WTC11 (cell line): ENCODE measurements at regions not wholly inside any gene's neighbourhood (a gene's known extent, or its start where the extent isn't known, plus 50 kb on each side); places are given as distances from the start of the nearest gene placed in this dataset.

Experiments used
- ATF1 ChIP-seq: sonication (generic); formaldehyde crosslinking; IDR thresholded peaks from 2 replicates; pipeline ENCODE4 v1.8.1; 2023; ENCODE audit warnings: mild to moderate bottlenecking, moderate library complexity, missing genetic modification reagents
- E2F1 ChIP-seq: sonication (generic); formaldehyde crosslinking; IDR thresholded peaks from 2 replicates; pipeline ENCODE4 v1.8.0; 2022; ENCODE audit warnings: mild to moderate bottlenecking, missing genetic modification reagents
- RELA ChIP-seq: sonication (generic); formaldehyde crosslinking; IDR thresholded peaks from 2 replicates; pipeline ENCODE4 v1.8.1; 2022; ENCODE audit warnings: missing genetic modification reagents, mild to moderate bottlenecking, borderline replicate concordance
- SMAD3 ChIP-seq: sonication (generic); formaldehyde crosslinking; IDR thresholded peaks from 2 replicates; pipeline ENCODE4 v1.8.0; 2022; ENCODE audit warnings: missing genetic modification reagents, mild to moderate bottlenecking, borderline replicate concordance
- USF2 ChIP-seq: sonication (generic); formaldehyde crosslinking; IDR thresholded peaks from 2 replicates; pipeline ENCODE4 v1.8.1; 2023; ENCODE audit warnings: mild to moderate bottlenecking, missing genetic modification reagents, moderate library complexity
- ZNF263 ChIP-seq: sonication (generic); formaldehyde crosslinking; IDR thresholded peaks from 2 replicates; pipeline ENCODE4 v1.8.1; 2022; ENCODE audit warnings: low read depth, mild to moderate bottlenecking, moderate library complexity, missing genetic modification reagents
- ZNF281 ChIP-seq: sonication (generic); formaldehyde crosslinking; IDR thresholded peaks from 2 replicates; pipeline ENCODE4 v1.8.0; 2023; ENCODE audit warnings: mild to moderate bottlenecking, missing genetic modification reagents
- TF ChIP-seq, protein P1 (sequence below): fragments of 200-600 bp; IDR thresholded peaks from 2 replicates; pipeline ENCODE4 v1.8.0; 2022; ENCODE audit warnings: antibody characterized with exemption
- TF ChIP-seq, protein P2 (sequence below): sonication (generic); formaldehyde crosslinking; IDR thresholded peaks from 2 replicates; pipeline ENCODE4 v1.8.0; 2023; ENCODE audit warnings: missing genetic modification reagents
- TF ChIP-seq, protein P3 (sequence below): sonication (generic); formaldehyde crosslinking; IDR thresholded peaks from 2 replicates; pipeline ENCODE4 v1.8.0; 2022; ENCODE audit warnings: mild to moderate bottlenecking, missing genetic modification reagents

- TF ChIP-seq, protein P1, sequence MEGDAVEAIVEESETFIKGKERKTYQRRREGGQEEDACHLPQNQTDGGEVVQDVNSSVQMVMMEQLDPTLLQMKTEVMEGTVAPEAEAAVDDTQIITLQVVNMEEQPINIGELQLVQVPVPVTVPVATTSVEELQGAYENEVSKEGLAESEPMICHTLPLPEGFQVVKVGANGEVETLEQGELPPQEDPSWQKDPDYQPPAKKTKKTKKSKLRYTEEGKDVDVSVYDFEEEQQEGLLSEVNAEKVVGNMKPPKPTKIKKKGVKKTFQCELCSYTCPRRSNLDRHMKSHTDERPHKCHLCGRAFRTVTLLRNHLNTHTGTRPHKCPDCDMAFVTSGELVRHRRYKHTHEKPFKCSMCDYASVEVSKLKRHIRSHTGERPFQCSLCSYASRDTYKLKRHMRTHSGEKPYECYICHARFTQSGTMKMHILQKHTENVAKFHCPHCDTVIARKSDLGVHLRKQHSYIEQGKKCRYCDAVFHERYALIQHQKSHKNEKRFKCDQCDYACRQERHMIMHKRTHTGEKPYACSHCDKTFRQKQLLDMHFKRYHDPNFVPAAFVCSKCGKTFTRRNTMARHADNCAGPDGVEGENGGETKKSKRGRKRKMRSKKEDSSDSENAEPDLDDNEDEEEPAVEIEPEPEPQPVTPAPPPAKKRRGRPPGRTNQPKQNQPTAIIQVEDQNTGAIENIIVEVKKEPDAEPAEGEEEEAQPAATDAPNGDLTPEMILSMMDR = no peak
- TF ChIP-seq USF2 (CRISPR knock-in tag) (no peak), RELA (CRISPR knock-in tag) (no peak), ATF1 (CRISPR knock-in tag) (no peak), ZNF263 (CRISPR knock-in tag) (no peak), SMAD3 (CRISPR knock-in tag) (no peak), E2F1 (CRISPR knock-in tag) (no peak), ZNF281 (no peak)
- TF ChIP-seq, protein P2, sequence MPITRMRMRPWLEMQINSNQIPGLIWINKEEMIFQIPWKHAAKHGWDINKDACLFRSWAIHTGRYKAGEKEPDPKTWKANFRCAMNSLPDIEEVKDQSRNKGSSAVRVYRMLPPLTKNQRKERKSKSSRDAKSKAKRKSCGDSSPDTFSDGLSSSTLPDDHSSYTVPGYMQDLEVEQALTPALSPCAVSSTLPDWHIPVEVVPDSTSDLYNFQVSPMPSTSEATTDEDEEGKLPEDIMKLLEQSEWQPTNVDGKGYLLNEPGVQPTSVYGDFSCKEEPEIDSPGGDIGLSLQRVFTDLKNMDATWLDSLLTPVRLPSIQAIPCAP = no peak
- TF ChIP-seq, protein P3, sequence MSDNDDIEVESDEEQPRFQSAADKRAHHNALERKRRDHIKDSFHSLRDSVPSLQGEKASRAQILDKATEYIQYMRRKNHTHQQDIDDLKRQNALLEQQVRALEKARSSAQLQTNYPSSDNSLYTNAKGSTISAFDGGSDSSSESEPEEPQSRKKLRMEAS (CRISPR knock-in tag) = no peak
Observed at GRCh38 chr5:174339130-174339529, 293.6 kb downstream of the NSG2 start.
